Frontal cortex (tissue), 3 donors: ENCODE measurements at regions not wholly inside any gene's neighbourhood (a gene's known extent, or its start where the extent isn't known, plus 50 kb on each side); places are given as distances from the start of the nearest gene placed in this dataset.
"Not testable (repeated sequence)": the region's sequence is repeated elsewhere in the genome, so short reads cannot be mapped to it uniquely, and the experiment has no call there.

Source experiments
- DNase-seq, 2 donors: peaks; one replicate each; pipeline ENCODE4 v3.0.0; 2012; ENCODE audit warnings: low spot score in 2 of 2
- FAIRE-seq: peaks from 2 replicates; lab custom pipeline; 2012; peaks lifted over from hg19 to GRCh38; lab: Jason Lieb, UNC
- donor health status: control.
- donor health status: control.
- donor health status: control.

GRCh38 chr1:70552662-70553566 lies 141.8 kb downstream of the CTH start:
- no peak for DNase-seq
- FAIRE-seq: no peak

- no peak for FAIRE-seq
- no peak for DNase-seq
Observed at GRCh38 chr1:70553567-70553956, 142.5 kb downstream of the CTH start.

GRCh38 chr1:70554341-70554740 lies 143.3 kb downstream of the CTH start:
- no peak for FAIRE-seq
- DNase-seq: no peak

- FAIRE-seq: no peak
- no peak for DNase-seq
Observed at GRCh38 chr1:70556541-70556940, 145.5 kb downstream of the CTH start.

GRCh38 chr1:70567167-70567566 lies 156.1 kb downstream of the CTH start:
- no peak for FAIRE-seq

GRCh38 chr1:70571191-70571590 lies 160.1 kb downstream of the CTH start:
- FAIRE-seq (no peak), DNase-seq (no peak)

More at GRCh38 chr1:70567167-70567566, 156.1 kb downstream of the CTH start:
- no peak for DNase-seq

DNA sequence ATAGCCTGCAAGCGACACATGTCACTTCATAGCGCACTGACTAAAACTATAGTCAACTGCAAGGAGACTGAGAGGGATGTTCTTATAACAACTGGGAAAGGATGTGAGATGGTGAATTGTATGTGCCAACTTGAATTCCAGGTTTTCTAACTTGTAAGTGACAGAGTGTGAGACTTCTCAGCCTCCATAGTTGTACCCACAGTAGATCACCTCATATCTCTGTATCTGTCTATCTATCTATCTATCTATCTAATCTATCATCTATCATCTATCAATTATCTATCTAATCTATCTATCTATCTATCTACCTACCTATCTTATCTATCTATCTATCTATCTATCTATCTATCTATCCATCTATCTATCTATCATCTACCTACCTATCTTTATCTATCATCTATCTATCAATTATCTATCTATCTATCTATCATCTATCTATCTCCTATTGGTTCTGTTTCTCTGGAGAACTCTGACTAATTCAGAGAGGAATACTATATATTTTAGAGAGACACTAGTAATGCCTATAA lies 162.3 kb downstream of the CTH start:
- FAIRE-seq: peak; percentile 47
- no peak for DNase-seq

DNA sequence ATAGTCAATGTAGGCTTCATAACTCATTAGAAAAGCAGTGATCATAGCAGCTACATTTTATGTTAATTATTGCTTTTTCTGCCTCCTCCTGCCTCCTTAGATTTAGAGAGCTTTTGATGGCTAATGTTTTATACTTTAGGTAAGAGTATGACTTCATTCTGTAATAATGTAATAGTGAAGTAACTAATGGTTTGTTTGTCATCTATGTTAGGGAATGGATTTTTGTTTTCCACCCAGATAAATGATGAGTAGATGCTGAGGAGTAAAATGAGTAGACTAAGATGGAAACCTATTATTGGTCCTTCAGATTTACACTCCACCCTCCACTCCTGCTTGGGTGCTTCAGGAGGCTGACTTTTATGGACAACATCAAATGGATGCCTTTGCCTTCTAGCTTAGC lies 170.6 kb downstream of the CTH start:
- FAIRE-seq (no peak), DNase-seq (no peak)

GRCh38 chr1:70583522-70583921 lies 172.5 kb downstream of the CTH start:
- no peak for DNase-seq
- FAIRE-seq: no peak

GRCh38 chr1:70586046-70586445 lies 175.0 kb downstream of the CTH start:
- DNase-seq (no peak), FAIRE-seq (no peak)

- DNase-seq (no peak), FAIRE-seq (no peak)
Observed at GRCh38 chr1:70587872-70588366, 176.9 kb downstream of the CTH start.

GRCh38 chr1:70593551-70593950 lies 182.5 kb downstream of the CTH start:
- FAIRE-seq, DNase-seq: not testable (repeated sequence)

- no peak for FAIRE-seq
- DNase-seq: no peak
Observed at GRCh38 chr1:70608815-70609214, 197.7 kb downstream of the CTH start.

DNA sequence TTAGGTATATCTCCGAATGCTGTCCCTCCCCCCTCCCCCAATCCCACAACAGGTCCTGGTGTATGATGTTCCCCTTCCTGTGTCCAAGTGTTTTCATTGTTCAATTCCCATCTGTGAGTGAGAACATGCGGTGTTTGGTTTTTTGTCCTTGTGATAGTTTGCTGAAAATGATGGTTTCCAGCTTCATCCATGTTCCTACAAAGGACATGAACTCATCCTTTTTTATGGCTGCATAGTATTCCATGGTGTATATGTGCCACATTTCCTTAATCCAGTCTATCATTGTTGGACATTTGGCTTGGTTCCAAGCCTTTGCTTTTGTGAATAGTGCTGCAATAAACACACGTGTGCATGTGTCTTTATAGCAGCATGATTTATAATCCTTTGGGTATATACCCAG lies 199.1 kb downstream of the CTH start:
- DNase-seq, FAIRE-seq: not testable (repeated sequence)

GRCh38 chr1:70616946-70617345 lies 205.9 kb downstream of the CTH start:
- no peak for DNase-seq
- FAIRE-seq: no peak

GRCh38 chr1:70617728-70618127 lies 206.7 kb downstream of the CTH start:
- no peak for FAIRE-seq
- DNase-seq: no peak

GRCh38 chr1:70627910-70628309 lies 216.8 kb downstream of the CTH start:
- DNase-seq (no peak), FAIRE-seq (no peak)

- no peak for DNase-seq
- FAIRE-seq: no peak
Observed at GRCh38 chr1:70628973-70629372, 217.9 kb downstream of the CTH start.

DNA sequence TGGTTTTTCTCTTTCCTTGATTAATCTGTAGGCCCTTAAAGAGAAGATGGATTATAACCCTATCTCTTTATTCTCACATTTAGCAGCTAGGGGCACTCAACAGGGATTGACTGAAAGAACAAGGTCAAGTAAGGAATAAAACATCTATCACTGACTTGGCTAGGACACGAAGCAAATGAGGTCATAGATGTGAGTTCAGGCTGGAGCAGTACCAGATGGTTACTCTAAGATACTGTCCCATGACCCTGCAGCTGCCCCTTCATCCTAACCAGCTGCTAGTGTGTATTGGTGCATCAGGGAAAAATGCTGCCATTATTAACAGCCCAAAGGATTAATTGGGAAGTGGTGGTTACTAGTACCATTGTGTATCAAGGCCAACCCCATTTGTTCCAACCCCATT lies 221.9 kb downstream of the CTH start:
- no peak for FAIRE-seq

GRCh38 chr1:70635868-70636267 lies 224.8 kb downstream of the CTH start:
- FAIRE-seq (no peak), DNase-seq (no peak)

More for the DNA sequence above, 221.9 kb downstream of the CTH start:
- no peak for DNase-seq

DNA sequence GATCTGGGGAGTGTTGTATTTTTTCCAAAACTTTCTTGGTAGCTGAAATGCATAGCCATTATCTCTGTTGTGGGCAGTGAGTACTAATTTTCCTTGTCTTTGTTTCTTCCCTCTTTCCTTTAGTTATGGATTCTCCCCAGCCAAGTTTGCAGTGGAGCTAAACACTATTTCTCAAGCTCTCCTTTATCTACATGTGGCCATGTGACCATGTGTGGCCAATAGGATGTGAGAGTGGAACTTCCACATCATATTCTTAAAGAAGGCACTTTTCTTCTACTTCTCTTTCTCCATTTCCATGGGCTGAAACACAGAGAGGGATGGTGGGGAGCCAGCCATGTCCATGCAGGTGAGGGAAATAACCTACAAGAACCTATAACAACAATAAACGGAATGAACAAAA lies 230.8 kb downstream of the CTH start:
- FAIRE-seq: no peak
- DNase-seq: no peak
